Breast epithelium (tissue), 3 donors: ENCODE measurements at regions not wholly inside any gene's neighbourhood (a gene's known extent, or its start where the extent isn't known, plus 50 kb on each side); places are given as distances from the start of the nearest gene placed in this dataset.

Source experiments
- POLR2A ChIP-seq: fragments of 450-650 bp; IDR thresholded peaks from one replicate; pipeline ENCODE4 v1.6.1; 2016; ENCODE audit warnings: antibody characterized with exemption, mild to moderate bottlenecking, moderate library complexity
- TF ChIP-seq, protein P1 (sequence below), 3 donors: fragments of 450-650 bp; IDR thresholded peaks; one replicate each; pipeline ENCODE4 v1.5.1; 2016 to 2017; ENCODE audit warnings: antibody characterized with exemption in 3 of 3, mild to moderate bottlenecking in 3 of 3, moderate library complexity in 3 of 3

DNA sequence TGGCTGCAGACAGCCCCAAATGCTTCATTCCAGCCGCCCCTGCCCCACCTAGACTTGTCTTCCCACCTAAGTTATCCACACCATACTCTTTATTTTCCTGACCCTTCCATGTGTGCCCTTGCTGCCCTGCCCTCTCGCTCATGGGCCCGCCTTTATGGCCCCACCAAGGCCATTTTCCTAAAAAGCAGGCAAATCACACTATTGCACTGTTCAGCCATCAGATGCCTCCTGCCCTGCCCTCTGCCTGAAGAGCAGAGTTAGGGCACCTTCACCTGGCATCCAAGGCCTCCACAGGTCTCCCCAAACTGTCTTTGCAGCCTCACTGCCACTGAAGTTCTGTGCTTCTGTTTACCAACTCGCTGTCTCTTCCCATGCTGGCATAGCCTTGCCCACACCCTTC is 496.7 kb downstream of the EIPR1 start:
- TF ChIP-seq, protein P1, sequence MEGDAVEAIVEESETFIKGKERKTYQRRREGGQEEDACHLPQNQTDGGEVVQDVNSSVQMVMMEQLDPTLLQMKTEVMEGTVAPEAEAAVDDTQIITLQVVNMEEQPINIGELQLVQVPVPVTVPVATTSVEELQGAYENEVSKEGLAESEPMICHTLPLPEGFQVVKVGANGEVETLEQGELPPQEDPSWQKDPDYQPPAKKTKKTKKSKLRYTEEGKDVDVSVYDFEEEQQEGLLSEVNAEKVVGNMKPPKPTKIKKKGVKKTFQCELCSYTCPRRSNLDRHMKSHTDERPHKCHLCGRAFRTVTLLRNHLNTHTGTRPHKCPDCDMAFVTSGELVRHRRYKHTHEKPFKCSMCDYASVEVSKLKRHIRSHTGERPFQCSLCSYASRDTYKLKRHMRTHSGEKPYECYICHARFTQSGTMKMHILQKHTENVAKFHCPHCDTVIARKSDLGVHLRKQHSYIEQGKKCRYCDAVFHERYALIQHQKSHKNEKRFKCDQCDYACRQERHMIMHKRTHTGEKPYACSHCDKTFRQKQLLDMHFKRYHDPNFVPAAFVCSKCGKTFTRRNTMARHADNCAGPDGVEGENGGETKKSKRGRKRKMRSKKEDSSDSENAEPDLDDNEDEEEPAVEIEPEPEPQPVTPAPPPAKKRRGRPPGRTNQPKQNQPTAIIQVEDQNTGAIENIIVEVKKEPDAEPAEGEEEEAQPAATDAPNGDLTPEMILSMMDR (IDR thresholded peaks at IDR 0.05), result no peak
- no peak for TF ChIP-seq POLR2A
